ENCODE measurements at regions not wholly inside any gene's neighbourhood (a gene's known extent, or its start where the extent isn't known, plus 50 kb on each side); places are given as distances from the start of the nearest gene placed in this dataset.
"Not testable (repeated sequence)": the region's sequence is repeated elsewhere in the genome, so short reads cannot be mapped to it uniquely, and the experiment has no call there.

- DNase-seq (ENCODE audit: low spot score), result no peak
Observed at GRCh38 chr20:48405909-48406308, 421.9 kb downstream of the PREX1 start.

- no peak for DNase-seq (ENCODE audit: low spot score)
Observed at GRCh38 chr20:48404598-48404997, 423.2 kb downstream of the PREX1 start.

- no peak for DNase-seq (ENCODE audit: low spot score)
Observed at GRCh38 chr20:48403167-48403761, 424.5 kb downstream of the PREX1 start.

GRCh38 chr20:48401359-48401758, 426.4 kb downstream of the PREX1 start:
- DNase-seq (ENCODE audit: low spot score), result no peak

GRCh38 chr20:48400009-48400408, 427.8 kb downstream of the PREX1 start:
- no peak for DNase-seq (ENCODE audit: low spot score)

GRCh38 chr20:48398506-48399449, 429.0 kb downstream of the PREX1 start:
- DNase-seq (ENCODE audit: low spot score), result no peak

- not testable (repeated sequence) for DNase-seq (ENCODE audit: low spot score)
Observed at GRCh38 chr20:48396981-48397861, 430.6 kb downstream of the PREX1 start.

- DNase-seq (ENCODE audit: low spot score), result no peak
Observed at GRCh38 chr20:48395816-48396546, 431.8 kb downstream of the PREX1 start.

- DNase-seq (ENCODE audit: low spot score), result no peak
Observed at GRCh38 chr20:48394415-48395081, 433.3 kb downstream of the PREX1 start.

GRCh38 chr20:48393737-48394314, 434.0 kb downstream of the PREX1 start:
- DNase-seq (ENCODE audit: low spot score), result no peak

GRCh38 chr20:48393311-48393685, 434.5 kb downstream of the PREX1 start:
- no peak for DNase-seq (ENCODE audit: low spot score)

GRCh38 chr20:48392407-48393310, 435.1 kb downstream of the PREX1 start:
- DNase-seq (ENCODE audit: low spot score), result no peak

- no peak for DNase-seq (ENCODE audit: low spot score)
Observed at GRCh38 chr20:48390981-48391380, 436.8 kb downstream of the PREX1 start.

- no peak for DNase-seq (ENCODE audit: low spot score)
Observed at GRCh38 chr20:48387675-48388074, 440.1 kb downstream of the PREX1 start.

- no peak for DNase-seq (ENCODE audit: low spot score)
Observed at GRCh38 chr20:48385527-48385926, 442.3 kb downstream of the PREX1 start.

- DNase-seq (ENCODE audit: low spot score), result no peak
Observed at GRCh38 chr20:48385114-48385513, 442.7 kb downstream of the PREX1 start.

GRCh38 chr20:48384147-48384818, 443.5 kb downstream of the PREX1 start:
- peak; percentile 15 for DNase-seq (ENCODE audit: low spot score)

GRCh38 chr20:48383252-48383651, 444.5 kb downstream of the PREX1 start:
- no peak for DNase-seq (ENCODE audit: low spot score)

- DNase-seq (ENCODE audit: low spot score), result no peak
Observed at GRCh38 chr20:48382304-48382703, 445.5 kb downstream of the PREX1 start.
